HT-29 (cell line): ENCODE measurements at regions not wholly inside any gene's neighbourhood (a gene's known extent, or its start where the extent isn't known, plus 50 kb on each side); places are given as distances from the start of the nearest gene placed in this dataset.
"Not testable (repeated sequence)": the region's sequence is repeated elsewhere in the genome, so short reads cannot be mapped to it uniquely, and the experiment has no call there.

Experiments used
- DNase-seq: peaks from one replicate; pipeline ENCODE4 v3.0.0-alpha.2; 2015; ENCODE audit warnings: low spot score

DNA sequence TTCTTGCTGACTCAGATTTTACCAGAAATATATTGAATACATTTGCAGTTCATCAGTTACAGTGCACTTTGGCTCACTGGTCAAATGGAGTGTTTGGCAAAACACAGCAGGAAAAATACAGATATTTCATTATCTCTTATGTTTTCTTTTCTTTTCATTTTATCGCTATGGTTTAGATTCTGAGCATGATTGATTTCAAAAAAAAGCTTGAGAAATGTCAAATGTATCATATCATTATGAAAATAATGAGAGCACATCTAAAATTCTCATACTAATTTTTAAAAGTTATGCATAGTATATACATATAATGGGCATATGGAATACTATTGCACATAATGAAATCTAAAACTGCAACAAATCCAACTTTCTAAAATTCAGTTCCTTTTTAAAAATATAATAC, 593.8 kb upstream of the PCDH7 start:
- DNase-seq = no peak

DNA sequence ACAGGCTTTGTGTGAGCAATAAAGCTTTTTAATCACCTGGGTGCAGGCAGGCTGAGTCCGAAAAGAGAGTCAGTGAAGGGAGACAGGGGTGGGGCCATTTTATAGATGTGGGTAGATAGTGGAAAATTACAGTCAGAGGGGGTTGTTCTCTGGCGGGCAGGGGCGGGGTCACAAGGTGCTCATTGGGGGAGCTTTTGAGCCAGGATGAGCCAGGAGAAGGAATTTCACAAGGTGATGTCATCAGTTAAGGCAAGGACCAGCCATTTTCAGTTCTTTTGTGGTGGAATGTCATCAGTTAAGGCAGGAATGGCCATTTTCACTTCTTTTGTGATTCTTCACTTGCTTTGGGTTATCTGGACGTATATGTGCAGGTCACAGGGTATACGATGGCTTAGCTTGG, 571.3 kb upstream of the PCDH7 start:
- not testable (repeated sequence) for DNase-seq

DNA sequence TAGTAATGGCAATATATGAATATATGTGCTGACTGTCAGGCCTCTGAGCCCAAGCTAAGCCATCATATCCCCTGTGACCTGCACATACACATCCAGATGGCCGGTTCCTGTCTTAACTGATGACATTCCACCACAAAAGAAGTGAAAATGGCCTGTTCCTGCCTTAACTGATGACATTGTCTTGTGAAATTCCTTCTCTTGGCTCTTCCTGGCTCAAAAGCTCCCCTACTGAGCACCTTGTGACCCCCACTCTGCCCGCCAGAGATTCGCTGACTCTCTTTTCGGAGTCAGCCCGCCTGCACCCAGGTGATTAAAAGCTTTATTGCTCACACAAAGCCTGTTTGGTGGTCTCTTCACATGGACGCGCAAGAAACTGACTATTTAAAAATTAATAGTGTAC, 570.6 kb upstream of the PCDH7 start:
- DNase-seq = not testable (repeated sequence)

DNA sequence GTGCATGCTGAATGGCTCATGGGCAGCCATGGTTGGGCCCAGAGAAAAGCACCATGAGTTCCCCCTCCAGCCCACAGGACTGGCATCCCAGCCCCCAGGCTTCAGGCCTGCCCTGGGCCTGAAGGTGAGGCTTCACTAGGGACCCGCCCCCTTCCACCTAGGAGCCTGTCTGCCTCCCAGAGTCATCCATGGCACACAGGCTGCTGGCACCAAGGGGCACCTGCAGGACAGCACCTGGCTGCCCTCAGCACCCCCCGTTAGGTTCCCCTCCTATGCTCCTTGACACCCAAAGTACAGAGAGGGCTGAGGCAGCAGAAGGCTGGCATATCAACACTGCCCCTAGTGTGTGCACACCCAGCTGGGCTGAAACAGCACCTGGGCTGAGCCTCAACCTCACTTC, 566.7 kb upstream of the PCDH7 start:
- no peak for DNase-seq

DNA sequence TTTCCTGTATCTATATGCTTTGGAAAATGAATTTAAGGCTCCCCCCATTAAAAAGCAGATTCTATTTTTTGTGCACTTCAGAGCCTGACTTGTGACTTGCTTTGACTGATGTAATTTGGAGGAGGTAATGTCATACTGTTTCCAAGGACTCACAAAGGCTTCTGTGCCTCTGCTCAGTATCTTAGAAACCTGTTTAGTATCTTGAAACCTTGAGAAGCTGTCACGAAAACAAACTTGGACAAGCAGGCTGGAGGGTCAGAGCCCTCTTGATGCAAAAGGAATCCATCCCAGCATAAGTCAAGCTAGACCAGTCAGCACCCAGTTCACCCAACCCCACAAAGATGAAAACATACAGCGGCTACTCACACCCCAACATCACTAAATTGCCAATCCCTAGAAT, 560.0 kb upstream of the PCDH7 start:
- no peak for DNase-seq

DNA sequence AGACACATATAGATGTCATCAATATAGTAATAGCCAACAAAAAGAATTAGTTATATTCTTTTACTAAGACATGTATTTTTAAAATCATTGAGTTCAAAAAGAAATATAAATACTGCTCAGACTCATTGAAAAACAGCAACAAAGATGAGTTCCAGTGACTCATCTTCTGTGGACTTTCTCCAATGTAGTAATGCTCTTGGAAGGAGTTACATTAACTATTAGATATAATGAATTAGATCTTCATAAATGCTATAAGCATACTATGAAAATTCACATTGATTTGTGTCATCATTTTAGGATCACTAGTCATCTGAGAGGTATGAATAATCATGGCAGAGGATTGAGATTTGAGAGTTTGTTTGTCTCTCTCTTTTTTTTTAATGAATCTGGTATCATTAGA, 547.8 kb upstream of the PCDH7 start:
- DNase-seq = no peak

DNA sequence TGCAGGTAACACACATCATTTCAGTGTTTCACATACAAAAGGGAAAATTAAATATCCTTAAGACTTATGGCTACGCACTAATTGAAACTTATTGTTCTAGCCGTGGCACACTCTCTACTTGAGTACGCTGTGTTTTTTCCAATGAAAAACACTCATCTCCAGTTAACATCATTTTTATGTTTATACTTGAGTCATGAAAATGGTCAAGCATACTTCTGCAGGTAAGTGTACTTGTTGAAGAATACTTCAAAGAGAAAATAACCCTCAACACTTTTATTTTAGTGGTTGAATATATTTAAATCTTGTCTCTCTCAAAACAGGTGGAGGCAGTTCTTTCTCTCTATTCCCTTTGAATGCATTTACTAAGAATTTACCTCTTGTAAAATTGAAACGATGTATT, 538.7 kb upstream of the PCDH7 start:
- no peak for DNase-seq

DNA sequence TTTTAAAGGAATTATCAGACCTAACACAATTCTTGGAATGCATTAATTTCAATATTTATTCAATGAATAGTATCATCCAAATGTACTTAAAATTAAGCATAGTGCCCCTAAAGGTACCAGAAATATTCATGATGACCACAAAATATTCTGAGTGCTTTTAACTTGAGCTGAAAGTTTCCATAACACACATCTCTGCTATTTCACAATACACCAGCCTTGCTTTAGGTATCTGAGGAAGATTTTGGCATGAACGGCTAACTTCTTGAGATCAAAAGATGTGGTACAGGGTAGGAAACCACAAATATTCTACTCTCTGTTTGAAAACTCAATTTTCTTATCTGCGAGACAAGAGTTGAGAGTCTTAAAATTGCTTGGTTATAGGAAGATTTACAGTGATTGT, 538.3 kb upstream of the PCDH7 start:
- no peak for DNase-seq

DNA sequence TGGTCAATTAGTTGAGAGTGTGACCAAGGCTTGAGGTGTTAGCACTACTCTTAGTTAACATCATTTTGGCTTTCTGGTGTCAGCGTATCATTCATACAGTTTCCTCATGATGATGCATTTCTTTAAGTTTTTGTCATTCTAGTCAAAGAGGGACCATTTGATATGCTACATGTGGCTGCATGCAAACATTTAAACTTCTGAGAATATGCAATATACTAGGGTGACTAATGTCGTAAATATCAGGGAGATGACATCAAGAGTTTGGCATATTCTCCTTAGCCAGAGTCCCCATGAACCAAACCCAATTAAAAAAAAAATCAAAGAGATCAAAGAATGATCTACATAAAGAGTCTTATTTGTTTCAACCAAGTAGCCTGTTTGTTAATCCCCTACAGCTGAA, 537.4 kb upstream of the PCDH7 start:
- no peak for DNase-seq

DNA sequence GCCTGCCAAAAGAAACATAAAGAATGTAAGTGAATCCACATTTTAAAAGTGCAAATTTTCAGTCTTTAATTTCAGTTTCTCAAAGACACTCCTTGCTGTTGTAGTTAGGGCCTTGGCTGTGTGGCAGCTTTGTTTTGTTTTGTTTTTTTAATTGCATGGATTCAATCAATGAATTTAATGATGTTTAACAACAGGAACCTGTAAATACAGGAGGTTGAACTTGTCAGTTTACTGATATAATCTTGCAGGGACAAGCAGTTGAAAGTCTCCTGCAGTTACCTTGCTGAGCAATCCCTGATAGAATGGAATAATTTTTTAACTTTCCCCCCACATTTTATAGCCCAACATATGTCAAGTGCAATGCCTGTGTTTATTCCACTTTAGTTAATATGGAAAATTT, 528.3 kb upstream of the PCDH7 start:
- no peak for DNase-seq

DNA sequence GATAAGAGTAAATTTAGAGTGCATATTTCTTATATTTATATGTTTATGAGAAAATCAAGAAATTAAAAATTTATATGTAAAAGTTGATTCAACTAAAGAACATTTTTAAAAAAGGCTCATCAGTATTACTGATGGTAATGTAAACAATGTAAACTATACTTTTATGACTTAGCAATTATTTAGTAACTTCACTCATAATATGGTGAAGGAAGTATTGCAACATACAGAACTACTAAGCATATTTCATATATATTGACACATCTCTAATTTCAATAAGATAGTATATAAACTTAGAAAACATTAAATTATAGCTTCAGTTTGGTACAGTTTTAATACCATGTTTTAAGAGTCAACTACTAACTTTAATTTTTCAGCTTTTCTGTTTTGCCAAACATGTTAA, 512.8 kb upstream of the PCDH7 start:
- no peak for DNase-seq

DNA sequence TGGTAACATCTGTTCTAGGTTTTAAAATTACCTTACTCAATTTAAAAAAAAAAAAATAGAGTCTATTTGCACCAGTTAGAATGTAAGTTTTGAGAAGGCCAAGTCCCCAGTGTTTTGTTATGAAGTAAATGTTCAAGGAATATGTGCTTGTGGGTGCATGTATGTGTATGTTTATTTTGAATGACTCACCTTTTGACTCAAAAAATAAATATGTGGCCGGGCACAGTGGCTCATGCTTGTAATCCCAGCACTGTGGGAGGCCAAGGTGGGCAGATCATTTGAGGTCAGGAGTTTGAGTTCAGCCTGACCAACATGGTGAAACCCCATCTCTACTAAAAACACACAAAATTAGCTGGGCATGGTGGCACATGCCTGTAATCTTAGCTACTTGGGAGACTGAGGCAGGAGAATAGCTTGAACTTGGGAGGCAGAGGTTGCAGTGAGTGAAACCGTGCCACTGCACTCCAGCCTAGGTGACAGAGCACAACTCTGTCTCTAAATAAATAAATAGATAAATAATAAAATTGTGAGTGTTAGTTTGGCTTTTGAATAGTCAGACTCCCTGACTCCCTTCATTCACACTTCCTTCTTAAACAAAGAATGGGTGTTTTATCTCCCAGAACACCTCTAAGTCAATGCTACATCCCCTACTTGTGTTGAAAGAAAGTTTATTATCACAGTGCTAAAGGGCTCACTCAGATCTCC, 511.3 kb upstream of the PCDH7 start:
- DNase-seq = no peak

DNA sequence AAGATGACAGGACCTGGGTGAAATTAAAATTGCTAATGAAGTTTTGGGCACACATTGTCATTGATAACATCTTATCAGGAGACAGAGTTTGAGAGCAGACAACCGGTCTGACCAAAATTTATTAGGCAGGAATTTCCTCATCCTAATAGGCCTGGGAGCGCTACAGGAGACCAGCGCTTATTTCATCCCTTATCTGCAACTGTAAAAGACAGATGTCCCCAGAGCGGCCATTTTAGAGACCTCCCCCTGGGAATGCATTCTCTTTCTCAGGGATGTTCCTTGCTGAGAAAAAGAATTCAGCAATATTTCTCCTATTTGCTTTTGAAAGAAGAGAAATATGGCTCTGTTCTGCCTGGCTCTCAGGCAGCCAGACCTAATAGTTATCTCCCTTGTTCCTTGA, 504.2 kb upstream of the PCDH7 start:
- not testable (repeated sequence) for DNase-seq

DNA sequence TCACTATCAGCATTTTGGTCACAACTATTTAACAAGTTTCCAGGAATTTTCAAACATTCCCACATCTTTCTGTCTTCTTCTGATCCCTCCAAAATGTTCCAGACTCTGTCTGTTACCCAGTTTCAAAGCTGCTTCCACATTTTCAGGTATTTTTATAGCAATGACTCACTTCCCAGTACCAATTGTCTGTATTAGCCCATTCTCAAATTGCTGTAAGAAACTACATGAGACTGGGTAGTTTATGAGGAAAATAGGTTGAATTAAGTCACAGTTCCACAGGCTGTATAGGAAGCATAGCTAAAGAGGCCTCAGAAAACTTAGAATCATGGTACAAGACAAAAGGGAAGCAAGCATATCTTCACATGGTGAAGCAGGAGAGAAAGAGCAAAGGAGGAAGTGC, 475.0 kb upstream of the PCDH7 start:
- DNase-seq = no peak

DNA sequence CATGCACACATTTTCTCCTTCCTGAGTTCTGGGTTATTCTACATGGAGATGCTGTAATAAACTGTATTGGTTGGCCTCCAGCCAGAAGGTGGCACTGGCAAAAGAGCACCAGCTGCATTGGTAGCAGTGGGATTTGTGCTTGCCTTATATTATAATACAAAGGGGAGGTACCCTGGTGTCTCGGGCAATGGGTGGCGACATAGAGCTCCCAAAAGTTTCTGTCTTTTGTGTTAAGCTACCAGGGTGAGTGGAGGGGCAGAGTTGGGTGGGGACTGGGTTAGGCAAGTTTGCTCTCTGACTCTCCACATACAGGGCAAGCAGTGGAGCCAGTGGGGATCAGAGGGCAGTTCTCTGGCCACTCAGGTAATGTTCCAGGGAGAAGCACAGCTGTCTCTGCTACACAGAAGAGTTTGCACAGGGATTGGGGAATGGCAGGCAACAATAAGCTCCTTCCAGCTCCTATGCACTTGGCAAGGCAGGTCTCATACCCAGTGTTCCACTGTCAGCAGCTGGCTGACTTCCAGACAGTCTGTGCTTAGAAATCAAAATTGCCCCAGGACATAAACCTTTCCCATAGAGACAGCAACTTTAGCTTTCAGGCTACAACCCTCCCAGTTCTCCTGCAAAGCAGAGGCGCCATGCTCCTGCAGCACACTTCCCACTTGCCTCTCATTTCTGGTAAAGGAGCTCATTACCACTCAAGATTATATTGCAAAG, 463.9 kb upstream of the PCDH7 start:
- no peak for DNase-seq

DNA sequence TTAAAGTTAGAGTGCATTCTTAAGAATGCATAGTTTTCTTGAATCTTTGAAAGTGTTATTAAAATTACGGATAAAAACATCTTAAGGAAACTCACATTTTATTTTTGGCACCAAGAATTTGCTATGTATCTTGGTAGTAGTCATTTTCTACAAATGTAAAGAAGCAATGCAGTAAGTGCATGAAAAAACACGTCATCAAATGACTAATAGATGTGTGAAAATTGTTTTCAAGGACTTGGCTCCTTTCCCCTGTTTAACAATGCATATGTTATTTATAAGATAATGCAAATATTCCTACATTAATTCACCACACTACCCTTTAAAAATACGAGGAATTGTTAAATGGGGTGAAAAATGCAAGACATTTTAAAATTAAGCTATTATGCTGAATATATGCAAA, 461.2 kb upstream of the PCDH7 start:
- no peak for DNase-seq

DNA sequence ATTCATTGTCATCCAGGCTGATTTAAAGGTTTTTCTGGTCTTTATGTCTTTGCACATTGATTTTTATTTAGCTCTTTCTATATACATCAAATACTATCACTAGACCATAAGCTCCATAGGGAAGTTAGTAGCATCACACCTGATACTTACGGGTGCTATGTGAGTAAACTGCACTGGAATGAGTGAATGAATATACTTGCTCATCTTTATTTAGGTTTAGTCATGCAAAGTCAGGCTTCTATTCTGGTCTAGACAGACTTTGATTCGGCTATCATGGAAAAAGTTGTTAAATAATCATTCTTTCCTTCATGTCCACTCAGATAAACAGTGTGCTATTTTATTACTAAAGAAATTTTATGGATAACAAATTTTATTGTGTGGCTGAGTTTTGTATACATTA, 457.8 kb upstream of the PCDH7 start:
- DNase-seq = no peak

DNA sequence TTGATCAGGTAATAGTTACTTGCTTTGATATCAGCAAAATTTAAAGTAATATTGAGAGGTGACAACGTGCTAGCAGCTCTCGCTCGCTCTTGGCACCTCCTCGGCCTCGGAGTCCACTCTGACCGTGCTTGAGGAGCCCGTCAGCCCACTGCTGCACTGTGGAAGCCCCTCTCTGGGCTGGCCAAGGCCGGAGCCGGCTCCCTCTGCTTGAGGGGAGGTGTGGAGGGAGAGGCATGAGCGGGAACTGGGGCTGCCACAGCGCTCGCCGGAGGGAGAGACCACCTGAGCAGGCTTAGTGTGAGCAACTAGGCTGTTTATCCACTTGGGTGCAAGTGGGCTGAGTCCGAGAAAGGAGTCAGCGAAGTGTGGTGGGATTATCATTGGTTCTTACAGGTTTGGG, 455.7 kb upstream of the PCDH7 start:
- DNase-seq = no peak

DNA sequence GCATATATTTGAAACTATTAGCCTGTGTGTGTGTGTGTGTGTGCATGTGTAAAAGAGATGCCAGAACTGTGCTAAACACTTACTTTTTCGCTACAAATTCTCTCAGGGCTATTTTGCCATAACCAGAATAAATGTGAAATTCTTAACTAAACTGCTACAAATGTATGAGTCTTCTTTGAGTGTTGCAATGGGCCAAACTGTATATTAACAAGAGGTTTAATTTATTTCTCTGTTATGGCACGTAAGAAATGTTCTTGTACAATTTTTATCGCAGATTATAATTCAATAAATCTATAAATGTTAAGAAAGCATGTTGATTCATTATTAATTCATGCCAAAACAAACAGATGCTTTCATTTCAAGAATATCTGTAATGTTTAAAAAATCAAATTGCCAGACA, 454.5 kb upstream of the PCDH7 start:
- no peak for DNase-seq

DNA sequence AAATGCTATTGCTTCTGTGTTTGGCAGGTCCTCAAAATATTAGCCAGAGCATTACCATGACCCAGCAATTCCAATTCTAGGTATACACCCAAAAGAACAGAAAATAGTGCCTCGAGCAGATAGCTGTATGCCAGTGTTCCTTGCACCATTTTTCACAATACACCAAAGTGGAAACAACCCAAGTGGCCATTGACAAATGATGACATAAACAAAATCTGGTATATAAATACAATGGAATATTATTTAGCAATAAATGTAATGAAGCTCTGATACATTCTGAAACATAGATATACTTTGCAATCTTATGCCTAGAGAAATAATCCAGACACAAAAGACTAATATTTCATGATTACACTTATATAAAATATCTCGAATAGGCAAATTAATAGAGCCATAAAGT, 451.8 kb upstream of the PCDH7 start:
- DNase-seq = no peak

DNA sequence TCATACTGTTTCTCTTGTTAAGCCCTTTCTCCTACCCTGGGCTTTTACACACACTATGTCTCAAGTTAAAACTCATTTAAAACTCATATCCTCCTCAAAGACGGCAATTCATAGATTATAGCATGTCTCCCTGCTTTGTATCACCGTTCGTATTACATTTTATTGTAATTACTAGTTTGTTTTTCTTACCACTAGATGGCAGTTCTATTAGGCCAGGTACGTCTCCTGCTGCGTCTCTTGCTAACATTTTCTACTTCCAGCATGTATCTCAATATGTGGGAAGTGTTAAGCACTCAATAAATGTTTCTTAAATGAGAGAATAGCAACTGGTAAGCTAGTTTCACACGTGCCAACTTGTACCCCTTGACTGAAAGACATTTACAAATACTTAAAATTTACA, 450.3 kb upstream of the PCDH7 start:
- peak; percentile 12 for DNase-seq

DNA sequence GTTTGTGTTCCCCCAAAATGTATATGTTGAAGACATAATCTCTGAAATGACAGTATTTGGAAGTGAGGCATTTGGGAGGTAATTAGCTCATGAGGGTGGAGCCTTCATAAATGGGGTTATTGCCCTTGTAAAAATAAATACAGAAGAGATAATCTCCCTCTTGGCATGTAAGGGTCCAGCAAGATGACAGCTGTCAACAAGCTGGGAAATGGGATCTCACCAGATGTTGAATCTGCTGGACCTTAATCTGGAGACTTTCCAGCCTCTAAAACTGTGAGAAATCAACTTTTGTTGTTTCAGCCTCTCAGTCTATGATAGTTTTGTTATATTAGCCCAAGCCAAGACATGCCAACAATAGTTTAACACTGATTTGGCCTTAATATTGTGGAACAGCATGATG, 438.2 kb upstream of the PCDH7 start:
- no peak for DNase-seq

DNA sequence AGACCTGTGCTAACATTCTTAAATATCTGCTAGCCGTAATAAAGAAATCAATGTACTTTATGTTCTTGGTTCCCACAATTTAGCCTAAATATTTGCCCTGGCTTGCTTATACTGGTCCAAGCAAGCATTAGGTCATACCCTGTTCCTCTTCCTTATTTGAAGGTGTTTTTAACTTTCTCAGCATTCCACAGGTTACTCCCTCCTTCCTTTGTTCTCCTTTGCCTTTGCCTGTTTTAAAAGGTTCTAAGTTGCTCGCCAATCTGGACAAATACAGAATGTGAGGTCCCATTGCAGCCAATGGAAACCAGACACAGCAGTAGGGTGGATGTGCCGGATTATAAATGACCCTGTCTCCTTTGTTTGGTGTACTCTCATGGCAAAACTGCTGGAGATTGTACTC, 436.8 kb upstream of the PCDH7 start:
- DNase-seq = no peak

DNA sequence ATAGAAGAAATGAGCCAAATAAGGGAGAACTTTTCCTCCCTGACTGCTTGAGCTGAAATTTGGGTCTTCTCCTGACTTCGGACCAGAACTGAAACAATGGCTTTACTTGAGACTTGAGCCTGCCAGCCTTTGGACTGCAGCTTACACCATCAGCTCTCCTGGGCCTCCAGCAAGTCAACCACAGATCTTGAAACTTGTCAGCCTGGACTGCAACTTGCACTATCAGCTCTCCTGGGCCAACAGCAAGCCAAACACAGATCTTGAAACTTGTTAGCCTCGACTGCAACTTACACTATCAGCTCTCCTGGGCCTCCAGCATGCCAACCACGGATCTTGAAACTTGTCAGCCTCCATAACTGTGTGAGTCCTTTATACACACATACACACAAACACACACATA, 425.9 kb upstream of the PCDH7 start:
- no peak for DNase-seq
